Muscle of leg (tissue), 3 donors: ENCODE measurements at regions not wholly inside any gene's neighbourhood (a gene's known extent, or its start where the extent isn't known, plus 50 kb on each side); places are given as distances from the start of the nearest gene placed in this dataset.

Experiments
- DNase-seq: peaks from one replicate; pipeline ENCODE4 v3.0.0; 2013
- H3K27ac ChIP-seq: one replicate; pipeline ENCODE4 v1.5.1; 2013; ENCODE audit warnings: mild to moderate bottlenecking, low read length, control low read depth
- H3K27me3 ChIP-seq: one replicate; pipeline ENCODE4 v1.6.1; 2013; ENCODE audit warnings: low read length; ENCODE audit not compliant: control insufficient read depth, insufficient read depth
- H3K36me3 ChIP-seq: one replicate; pipeline ENCODE4 v1.6.1; 2013; ENCODE audit warnings: low read length; ENCODE audit not compliant: control insufficient read depth, insufficient read depth
- H3K4me1 ChIP-seq: one replicate; pipeline ENCODE4 v1.6.1; 2013; ENCODE audit warnings: low read length; ENCODE audit not compliant: control insufficient read depth, insufficient read depth
- H3K4me3 ChIP-seq: one replicate; pipeline ENCODE4 v1.5.1; 2013; ENCODE audit warnings: low read length, control low read depth
- H3K9me3 ChIP-seq: replicated peaks from 2 replicates; pipeline ENCODE4 v1.6.1; 2013; ENCODE audit warnings: low read depth, low read length; ENCODE audit not compliant: control insufficient read depth
- WGBS: methylation state at CpG from one replicate; pipeline ENCODE4 v1.1.5; 2013; ENCODE audit warnings: missing lambda C conversion rate; ENCODE audit not compliant: insufficient coverage; 5-methylcytosine and 5-hydroxymethylcytosine counted together

DNA sequence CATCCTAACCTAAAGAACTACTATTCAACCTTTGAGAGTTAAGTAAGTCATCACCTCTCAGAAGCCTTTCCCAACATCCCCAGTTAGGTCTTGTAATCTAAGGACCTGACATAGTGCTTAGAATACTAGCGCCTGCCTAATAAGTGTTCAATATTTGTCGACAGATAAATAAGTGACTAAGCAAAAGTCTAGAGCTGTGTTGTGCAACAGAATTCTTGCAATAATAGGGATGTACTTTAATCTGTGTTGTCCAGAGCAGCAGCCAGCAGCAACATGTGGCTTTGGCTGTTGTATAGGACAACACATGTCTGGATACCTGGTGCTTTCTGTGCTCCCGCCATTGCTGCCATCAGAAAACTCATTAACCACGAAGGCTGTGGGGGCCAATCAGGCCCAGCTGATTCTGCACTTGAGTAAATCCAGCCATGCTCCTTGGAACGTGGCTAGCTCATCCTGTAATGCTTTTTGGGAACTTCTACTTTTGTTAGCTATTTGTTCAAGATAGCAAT is 66.8 kb upstream of the NTM start:
- H3K4me1 ChIP-seq: no peaks in the 10 kb centered on the region
- H3K9me3 ChIP-seq: no peaks in the 10 kb centered on the region
- 69% methylated on average over 4 of the region's 5 CpGs for WGBS
- DNase-seq: no peak
- no peaks in the 10 kb centered on the region for H3K36me3 ChIP-seq
- H3K4me3 ChIP-seq: no peak overlapping the region
- no peak overlapping the region for H3K27ac ChIP-seq
- peaks cover 11% of the 10 kb centered on the region for H3K27me3 ChIP-seq

DNA sequence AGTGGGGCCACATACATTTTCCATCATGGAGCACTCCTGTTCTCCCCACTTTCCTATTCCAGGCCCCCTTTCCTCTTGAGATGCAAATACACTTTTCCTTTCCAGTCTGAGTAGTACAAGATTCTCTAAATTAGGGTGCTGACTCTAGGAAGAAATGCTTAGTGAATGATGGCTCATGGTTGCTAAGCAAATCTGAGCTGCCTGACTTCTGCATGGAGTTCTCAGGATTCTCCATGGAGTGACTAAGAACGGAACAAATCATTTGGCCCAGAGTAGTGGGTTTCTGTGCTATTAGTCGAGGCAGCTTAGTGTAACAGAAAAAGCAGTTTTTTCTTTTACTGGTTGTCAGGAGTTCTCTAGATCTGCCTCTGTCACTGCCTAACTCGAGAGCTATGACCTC is 65.4 kb upstream of the NTM start:
- no peaks in the 10 kb centered on the region for H3K9me3 ChIP-seq
- no peak overlapping the region for H3K4me3 ChIP-seq
- 80% methylated on average over 1 of the region's 3 CpGs for whole genome bisulfite sequencing
- H3K27ac ChIP-seq: no peak overlapping the region
- H3K36me3 ChIP-seq: no peaks in the 10 kb centered on the region
- no peaks in the 10 kb centered on the region for H3K4me1 ChIP-seq
- peaks cover 8% of the 10 kb centered on the region for H3K27me3 ChIP-seq
- DNase-seq: peak; percentile 7

DNA sequence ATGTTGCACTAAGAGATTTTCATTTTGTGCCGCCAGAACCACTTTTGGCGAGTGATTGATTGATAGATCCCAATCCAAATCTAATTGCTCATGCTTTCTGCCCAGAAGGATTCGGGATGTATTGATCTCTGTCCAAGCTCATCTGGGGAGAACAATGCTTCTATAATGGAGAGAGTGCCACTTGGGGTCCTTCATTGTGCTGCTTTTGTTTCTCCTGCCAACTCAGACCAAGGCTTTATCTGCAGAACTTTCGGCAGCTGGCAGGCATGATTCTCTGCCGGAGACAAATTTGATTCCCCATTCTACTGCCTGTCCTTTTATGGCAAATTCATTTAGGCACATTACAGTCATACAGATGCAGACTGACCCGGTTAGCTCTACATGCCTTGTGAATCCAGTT is 62.9 kb upstream of the NTM start:
- Histone ChIP-seq H3K27ac (no peak overlapping the region), H3K36me3 (no peaks in the 10 kb centered on the region), H3K4me3 (no peak overlapping the region), H3K9me3 (no peaks in the 10 kb centered on the region), H3K27me3 (peaks cover 5% of the 10 kb centered on the region), H3K4me1 (no peaks in the 10 kb centered on the region)
- DNase-seq: no peak
- 83% methylated on average over 2 of the region's 6 CpGs for WGBS

DNA sequence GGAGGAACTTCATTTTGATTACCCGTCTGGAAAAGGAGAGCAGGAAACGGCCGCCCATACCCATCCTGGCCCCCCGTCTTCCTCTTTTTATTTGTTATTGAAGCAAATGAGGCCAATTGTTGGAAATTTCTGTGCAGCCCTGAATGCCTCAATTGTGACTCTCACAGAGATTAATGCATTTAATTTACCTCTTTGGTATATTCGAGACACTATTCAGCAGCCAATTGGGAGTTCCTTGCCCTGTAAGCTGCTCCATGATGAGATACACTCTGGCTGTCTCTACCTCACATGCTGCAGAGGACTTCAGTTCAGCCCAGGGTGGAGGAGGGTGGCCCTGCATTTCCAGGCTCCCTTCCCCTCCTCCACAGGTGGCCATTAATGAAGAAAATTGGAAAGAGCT is 60.6 kb upstream of the NTM start:
- H3K4me3 ChIP-seq: no peak overlapping the region
- H3K27me3 ChIP-seq: peaks cover 1% of the 10 kb centered on the region
- H3K9me3 ChIP-seq: no peaks in the 10 kb centered on the region
- WGBS: no CpG with 5 or more reads among the region's 5 CpGs
- H3K27ac ChIP-seq: no peak overlapping the region
- H3K4me1 ChIP-seq: no peaks in the 10 kb centered on the region
- no peaks in the 10 kb centered on the region for H3K36me3 ChIP-seq
- DNase-seq: no peak

DNA sequence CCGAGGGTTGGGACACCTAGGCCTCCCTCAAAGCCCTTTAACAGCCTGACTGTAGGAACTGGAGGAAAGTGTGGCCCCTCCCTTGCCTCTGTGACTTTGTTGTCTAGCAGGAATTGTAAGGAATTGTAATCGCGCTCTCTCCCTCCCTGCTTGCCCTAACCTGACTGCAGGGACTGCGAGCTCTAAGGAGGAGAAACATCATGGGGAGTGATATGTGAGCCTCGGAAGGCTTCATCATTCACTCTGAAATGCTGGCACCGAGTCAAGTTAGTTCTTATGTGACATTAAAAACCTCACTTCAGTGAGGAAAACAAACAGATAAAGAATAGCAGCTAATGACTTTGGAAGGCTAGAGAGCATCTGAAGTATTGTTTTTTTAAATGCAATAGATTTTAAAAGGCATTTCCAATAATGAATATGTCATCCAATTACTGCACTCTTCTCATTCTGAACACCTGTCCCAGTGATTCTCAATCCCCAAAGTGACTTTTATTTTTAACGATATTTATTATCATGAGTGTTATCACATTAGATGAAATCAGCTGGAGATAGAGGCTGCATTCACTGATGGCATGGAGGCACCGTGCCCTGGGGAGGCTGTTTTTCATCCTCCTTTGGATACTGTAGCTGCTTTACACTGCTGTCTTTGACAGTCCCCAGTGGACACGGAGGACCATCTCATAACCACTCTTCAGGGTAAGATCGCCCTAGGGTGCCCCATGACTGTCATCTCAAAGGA is 58.5 kb upstream of the NTM start:
- Histone ChIP-seq H3K36me3 (no peaks in the 10 kb centered on the region), H3K4me3 (no peak overlapping the region), H3K9me3 (no peaks in the 10 kb centered on the region), H3K27me3 (no peaks in the 10 kb centered on the region), H3K4me1 (no peaks in the 10 kb centered on the region), H3K27ac (no peak overlapping the region)
- 60% methylated on average over 4 of the region's 10 CpGs for WGBS
- DNase-seq: no peak
